GM08714 (cell line): ENCODE measurements at regions not wholly inside any gene's neighbourhood (a gene's known extent, or its start where the extent isn't known, plus 50 kb on each side); places are given as distances from the start of the nearest gene placed in this dataset.

ENCODE experiments used
- H3K4me3 ChIP-seq: fragments of 200-500 bp; sonication (Bioruptor generic); 2 replicates; pipeline ENCODE4 v1.5.1; 2014; ENCODE audit warnings: mild to moderate bottlenecking, low read length, inconsistent platforms
- ZNF274 ChIP-seq: IDR thresholded peaks from 2 replicates; pipeline ENCODE4 v1.6.1; 2012; ENCODE audit warnings: mild to moderate bottlenecking, low read depth, low read length

DNA sequence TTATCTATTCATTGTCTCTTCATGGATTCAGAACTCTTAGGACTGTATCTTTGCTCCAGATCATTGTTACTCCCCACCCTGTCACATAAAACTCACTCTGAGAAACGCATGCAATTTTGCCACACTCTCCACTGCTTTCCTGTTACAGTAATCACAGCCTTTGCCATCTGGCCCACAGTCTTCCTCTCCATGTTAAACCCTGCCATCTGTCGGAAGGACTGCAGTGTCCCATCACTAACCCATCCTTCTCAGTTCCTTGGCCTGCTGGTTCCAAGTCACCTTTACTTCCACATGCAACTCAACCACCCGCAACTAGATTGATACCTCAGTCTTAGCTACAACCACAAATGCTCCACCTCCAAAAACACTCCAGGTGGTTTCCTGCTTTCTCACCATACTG, 308.7 kb upstream of the FAM241A start:
- no peak for TF ChIP-seq ZNF274
- H3K4me3 ChIP-seq, result no peak overlapping the region

DNA sequence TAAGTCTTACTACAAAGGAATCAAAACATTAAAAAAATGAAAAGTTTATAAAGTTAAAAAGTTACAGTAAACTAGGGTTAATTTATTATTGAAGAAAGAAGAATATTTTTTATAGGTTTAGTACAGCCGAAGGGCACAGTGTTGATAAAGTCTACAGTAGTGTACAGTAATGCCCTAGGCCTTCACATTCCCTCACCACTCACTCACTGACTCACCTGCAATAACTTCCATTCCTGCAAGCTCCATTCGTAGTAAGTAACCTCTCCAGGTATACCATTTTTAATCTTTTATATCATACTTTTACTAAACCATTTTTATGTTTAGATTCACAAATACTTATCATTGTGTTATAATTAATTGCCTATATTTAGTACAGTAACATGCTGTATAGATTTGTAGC, 307.5 kb upstream of the FAM241A start:
- TF ChIP-seq ZNF274, result no peak

DNA sequence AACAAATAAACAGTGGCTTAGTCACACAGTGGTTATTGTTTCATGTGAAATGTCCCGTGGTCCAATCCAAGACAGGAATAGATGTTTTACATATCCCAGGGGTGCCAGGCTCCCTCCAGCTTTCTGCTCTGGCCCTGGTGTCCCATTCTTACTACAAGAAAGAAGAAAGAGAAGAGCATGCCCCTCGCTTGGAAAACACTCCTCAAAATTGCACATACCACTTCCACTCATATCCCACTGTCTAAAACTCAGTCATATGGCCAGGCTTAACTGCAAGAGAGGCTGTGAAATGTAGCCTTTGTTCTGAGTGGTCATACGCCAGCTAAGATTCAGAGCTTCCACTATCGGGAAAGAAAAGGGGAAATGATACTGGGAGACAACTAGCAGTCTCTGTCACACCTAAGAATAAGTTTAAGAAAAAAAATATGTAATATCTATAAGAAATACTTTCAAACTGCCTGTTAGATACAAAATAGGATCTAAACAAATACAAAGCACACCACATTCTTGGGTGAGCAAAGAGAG, 306.8 kb upstream of the FAM241A start:
- no peak overlapping the region for H3K4me3 ChIP-seq
- no peak for TF ChIP-seq ZNF274

More for the DNA sequence above, 307.5 kb upstream of the FAM241A start:
- H3K4me3 ChIP-seq, result no peak overlapping the region

DNA sequence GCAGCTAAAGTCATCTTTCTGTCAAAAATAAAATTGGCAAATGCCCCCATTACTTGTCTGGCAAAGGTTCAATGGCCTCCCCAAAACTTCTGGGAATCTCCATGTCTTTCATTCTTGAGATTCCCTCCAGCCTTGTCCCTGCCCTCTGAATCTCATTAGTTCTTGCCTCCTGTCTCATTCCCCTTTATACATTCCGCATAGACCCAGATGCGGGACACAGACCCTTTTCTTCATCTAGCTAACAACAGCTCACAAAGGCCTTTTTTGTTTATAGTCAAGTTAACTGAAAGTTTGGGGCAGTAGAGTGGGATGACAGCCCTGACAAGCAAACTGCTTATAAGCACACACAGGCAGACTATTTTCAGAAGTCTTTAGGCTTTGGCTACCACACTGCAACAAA, 306.1 kb upstream of the FAM241A start:
- no peak for TF ChIP-seq ZNF274
- no peak overlapping the region for H3K4me3 ChIP-seq

DNA sequence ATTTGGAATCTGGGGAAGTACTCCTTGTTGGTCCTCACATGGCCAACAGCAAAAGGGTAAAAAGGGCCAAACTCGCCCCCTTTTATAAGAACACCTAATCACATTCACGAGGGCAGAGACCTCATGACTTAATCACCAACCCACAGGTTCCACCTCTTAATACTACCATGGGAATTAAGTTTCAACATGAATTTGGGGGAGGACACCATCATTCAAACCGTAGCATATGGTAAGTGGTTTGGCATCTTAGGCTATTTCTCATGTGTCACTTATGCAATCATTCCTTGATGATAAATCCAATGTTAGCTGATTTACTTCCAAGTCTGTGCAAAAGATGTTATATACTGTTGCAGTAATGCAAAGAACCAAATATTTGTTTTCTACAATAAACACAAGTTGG, 302.9 kb upstream of the FAM241A start:
- no peak for TF ChIP-seq ZNF274
- no peak overlapping the region for H3K4me3 ChIP-seq

DNA sequence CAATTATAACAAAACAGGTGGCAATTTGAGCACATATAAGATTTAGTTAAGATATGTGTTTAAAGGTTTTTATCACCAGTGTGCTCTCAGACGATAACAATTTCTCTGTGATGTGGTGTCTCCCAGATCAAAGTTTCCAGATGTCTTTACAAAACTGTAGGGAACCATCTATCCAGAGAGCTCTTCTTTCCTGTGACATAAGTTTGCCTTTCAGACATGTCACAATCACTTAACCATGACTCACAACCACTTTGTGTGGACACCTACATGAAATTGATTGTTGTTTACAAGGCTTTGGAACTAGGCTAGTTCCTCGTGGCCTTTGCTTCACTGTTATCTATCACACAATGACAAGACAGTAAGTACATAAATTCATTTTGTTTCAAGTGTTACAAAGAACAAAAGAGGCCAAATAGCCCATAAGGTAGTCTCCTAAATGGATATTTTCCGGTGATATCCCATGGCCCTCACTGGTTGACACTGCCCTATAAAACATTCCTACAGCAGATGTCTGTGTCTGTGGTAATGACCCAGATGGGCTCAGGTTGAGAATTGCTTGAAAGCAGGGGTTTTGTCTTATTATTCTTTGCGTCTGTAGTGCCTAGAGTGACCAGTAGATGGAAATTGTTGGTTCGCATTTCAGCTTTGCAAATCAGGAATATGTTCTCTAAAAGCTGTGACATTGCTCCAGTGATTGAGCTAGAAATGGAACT, 297.8 kb upstream of the FAM241A start:
- no peak for TF ChIP-seq ZNF274
- H3K4me3 ChIP-seq, result no peak overlapping the region

DNA sequence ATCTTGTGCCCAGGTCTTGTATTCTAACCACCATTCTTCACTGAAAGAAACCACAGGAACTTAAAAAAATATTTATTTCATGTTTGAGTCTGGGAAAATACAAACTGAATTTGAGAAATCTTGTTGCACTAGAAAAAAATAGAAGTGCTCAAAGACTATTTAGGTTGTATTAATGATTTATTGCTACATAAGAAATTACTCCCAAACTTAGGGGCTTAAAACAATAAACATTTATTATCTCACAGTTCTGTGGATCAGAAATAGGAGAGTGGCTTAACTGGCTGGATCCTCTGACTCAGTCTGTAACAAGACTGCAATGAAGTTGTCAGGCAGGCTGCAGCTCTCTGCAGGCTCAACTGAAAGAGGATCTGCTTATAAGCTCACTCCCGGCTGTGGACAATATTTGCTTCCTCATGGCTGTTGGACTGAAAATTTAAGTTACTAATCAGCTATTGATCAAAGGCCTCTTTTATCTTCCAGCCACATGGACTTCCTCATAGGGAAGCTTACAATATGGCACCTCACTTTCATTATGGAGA, 295.4 kb upstream of the FAM241A start:
- H3K4me3 ChIP-seq, result no peak overlapping the region
- TF ChIP-seq ZNF274, result no peak

DNA sequence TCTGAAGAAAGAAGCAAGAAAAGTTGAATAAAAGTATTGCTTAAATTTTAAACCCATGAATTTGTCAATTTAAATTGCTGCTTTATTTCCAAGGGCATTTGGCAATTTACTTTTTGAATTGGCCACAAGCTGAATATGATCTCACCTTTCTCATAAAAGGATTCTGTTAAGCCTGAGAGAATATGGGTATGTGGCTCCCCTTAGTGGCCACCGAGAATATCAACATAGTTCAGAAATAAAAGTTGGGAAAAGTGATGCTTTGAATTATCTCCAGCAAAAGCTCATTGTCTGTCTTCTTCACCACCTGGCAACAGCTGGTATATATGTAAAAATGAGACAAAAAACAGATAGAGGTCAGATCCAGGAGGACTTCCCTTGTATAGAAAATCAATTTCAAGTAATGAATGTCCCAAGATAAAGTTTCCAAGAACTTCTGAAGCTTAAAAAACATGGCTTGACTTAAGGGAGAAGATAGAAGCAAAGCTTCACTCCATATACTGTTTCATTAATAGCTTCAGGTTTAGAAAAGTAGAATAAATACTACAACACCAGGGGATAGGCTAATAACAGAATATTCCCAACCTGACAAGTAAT, 290.7 kb upstream of the FAM241A start:
- TF ChIP-seq ZNF274, result no peak
- H3K4me3 ChIP-seq, result no peak overlapping the region

DNA sequence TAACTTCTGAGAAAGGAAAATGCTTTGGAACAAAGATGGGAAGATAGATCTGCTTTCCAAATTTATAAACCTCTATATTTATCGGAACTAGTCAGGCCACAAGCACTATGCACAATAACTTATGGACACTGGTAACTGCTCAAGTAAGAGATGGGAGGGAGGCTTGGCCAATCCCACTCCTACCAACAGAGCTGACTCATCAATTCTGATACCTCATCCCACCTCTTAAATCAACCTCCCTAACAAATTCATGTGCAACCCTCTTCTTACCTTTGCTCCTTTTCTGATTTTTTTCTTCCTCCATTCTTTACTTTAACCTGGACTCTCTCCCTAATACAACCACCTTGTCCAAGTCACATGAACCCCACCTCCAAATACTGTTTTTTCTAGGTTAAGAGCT, 289.9 kb upstream of the FAM241A start:
- H3K4me3 ChIP-seq, result no peak overlapping the region
- no peak for TF ChIP-seq ZNF274

DNA sequence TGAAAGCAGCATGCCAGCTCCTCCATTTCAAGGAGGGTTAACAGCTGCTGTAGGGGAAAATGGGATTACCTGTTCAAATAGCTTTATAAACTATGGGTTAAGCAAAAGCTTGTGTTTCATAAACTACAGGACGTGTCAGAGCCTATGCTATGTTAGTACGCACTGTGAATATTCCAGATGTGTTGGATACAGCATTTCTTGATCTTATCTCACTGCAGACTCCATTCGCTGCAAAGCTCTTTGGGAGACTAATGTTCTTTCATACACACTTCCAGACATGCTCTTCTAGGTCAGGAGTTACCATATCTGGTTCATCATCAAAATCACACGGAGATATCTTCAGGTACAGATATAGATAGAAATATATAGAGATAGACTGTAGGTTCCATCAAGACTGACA, 281.2 kb upstream of the FAM241A start:
- no peak for TF ChIP-seq ZNF274
- no peak overlapping the region for H3K4me3 ChIP-seq

DNA sequence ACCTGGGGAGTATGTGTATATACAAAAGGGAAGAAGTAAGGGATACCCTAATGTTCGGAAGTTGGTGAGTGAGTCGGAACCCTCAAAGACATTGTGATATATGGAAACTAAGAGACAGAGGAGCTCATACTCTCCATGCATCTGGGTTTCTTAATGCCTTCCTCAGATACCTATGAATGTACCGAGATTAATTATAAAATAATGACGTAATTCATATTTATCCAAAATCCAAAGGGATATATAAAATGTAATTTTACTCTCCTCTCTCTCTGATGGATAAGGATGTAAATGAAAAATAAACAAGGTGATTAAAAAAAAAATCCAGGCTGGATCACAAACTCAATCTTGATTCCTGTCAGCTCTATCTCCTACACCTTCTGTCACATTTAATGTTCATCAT, 275.9 kb upstream of the FAM241A start:
- no peak overlapping the region for H3K4me3 ChIP-seq

DNA sequence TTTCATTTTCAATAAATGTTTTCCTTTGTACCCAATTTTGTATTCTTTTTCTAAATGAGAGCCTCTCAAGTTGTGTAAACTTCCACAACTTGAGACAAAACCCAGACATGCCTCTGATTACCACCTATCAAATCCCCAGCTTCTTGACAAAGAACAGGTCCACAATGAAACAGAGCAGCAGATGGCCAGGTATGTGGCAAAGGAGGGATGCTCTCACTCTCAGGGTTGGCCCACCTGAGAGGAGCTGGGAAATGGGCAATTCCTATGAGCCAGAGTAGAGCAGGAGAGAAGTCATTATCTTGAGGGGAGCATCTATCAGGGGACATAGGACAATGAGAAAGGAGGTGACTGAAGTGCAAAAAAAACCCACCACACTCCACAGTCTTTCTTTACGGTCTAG, 273.5 kb upstream of the FAM241A start:
- no peak overlapping the region for H3K4me3 ChIP-seq
- no peak for TF ChIP-seq ZNF274

More for the DNA sequence above, 275.9 kb upstream of the FAM241A start:
- TF ChIP-seq ZNF274, result no peak

DNA sequence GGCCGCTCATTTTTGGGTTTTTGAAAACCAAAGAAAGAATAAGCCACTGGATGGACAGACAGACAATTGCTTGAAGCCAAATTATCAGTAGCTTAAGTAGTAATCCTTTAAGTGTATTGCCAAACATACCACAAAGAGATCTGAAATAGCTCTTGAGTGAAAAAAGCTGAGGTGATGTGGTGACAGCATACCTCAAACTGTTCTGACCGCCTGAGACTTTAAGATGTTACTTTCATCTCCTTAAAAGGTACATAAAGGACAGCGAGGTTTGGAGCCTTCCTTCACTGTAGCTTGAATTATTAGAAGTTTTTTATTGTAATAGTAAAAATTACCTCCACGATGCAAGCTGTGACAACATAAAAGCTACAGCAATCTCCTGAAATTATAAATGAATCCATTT, 271.5 kb upstream of the FAM241A start:
- no peak for TF ChIP-seq ZNF274
- H3K4me3 ChIP-seq, result no peak overlapping the region

DNA sequence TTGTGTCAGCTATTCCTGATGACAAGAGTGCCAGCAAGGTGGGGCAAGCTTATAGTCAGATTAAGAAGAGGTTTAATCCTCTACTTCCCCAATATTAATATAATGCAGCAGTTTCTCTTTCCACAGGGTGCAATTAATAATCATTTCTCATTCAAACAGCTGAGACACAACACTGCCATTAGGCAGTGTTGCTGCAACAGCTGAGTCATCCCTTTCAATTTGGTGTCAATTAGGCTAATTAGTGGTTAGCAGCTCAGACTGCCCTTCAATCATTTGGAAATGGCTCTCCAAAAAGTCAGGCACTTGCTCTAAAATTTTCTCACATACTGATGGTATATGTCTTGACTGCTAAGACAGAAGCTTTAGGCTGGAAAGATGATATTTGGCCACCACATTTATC, 265.7 kb upstream of the FAM241A start:
- H3K4me3 ChIP-seq, result no peak overlapping the region
- TF ChIP-seq ZNF274, result no peak

DNA sequence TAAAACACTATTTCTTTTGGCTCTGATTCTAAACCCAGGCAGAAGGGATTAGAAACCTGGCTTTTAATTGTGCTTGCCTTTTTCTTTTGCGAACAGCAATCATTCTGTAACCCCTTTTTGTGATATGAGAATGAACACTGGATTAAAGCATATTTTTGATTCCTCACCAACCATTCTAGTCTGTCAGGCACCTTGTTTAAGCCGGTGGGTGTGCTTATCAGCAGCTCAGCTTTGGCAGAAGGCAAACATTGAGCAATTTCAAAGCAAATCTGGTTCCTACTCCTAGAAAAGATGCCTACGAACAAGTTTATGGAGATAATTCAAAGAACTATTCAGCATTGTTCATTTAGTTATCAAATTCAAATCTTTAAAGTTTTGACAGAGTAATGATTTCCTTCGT, 265.1 kb upstream of the FAM241A start:
- TF ChIP-seq ZNF274, result no peak
- no peak overlapping the region for H3K4me3 ChIP-seq

DNA sequence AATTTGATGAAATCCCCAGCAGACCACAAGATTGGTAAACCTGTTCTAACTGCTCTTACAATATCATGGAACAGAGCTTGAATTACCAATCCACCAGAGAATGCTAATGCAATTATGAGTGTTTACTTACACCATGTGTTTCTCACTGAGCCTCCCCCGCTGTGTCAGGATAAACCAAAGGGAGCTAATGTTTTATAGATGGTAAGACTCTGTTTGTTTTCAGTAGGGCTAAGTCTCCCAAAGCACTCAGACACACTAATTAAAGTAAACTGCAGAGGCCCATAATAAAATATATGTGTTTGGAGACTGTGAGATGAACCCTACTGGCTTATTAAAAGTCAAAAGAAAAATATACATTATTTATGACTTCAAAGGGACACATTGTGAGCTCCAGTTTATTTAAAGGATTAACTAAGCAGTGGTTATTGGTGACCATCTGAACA, 261.7 kb upstream of the FAM241A start:
- H3K4me3 ChIP-seq, result no peak overlapping the region
- no peak for TF ChIP-seq ZNF274
